SK-N-SH (cell line): ENCODE measurements at regions not wholly inside any gene's neighbourhood (a gene's known extent, or its start where the extent isn't known, plus 50 kb on each side); places are given as distances from the start of the nearest gene placed in this dataset.

Source experiments
- EP300 ChIP-seq, 2 experiments: IDR thresholded peaks; 2 replicates each; pipeline versions ENCODE4 v1.4.0 to v1.6.1; 2012; ENCODE audit warnings: borderline replicate concordance in 1 of 2, low read depth in 1 of 2, low read length in 1 of 2
- GABPA ChIP-seq: IDR thresholded peaks from 2 replicates; pipeline ENCODE4 v1.4.0; 2012; ENCODE audit warnings: low read depth, mild to moderate bottlenecking
- GATA2 ChIP-seq: sonication (generic); formaldehyde crosslinking; IDR thresholded peaks from 2 replicates; pipeline ENCODE4 v1.5.0; 2020; ENCODE audit warnings: mild to moderate bottlenecking, missing genetic modification reagents
- IRF3 ChIP-seq: fragments of 150-350 bp; IDR thresholded peaks from 2 replicates; pipeline ENCODE4 v1.6.1; 2016; ENCODE audit warnings: mild to moderate bottlenecking, low read depth, low read length
- MAX ChIP-seq: IDR thresholded peaks from 2 replicates; pipeline ENCODE4 v1.4.0; 2012; ENCODE audit warnings: low read depth
- MXI1 ChIP-seq: IDR thresholded peaks from 2 replicates; pipeline ENCODE4 v1.6.1; 2012; ENCODE audit warnings: mild to moderate bottlenecking, low read depth, low read length, improper control_type of control experiment
- NFIC ChIP-seq: IDR thresholded peaks from 2 replicates; pipeline ENCODE4 v1.4.0; 2012; ENCODE audit warnings: borderline replicate concordance
- RCOR1 ChIP-seq: fragments of 150-350 bp; IDR thresholded peaks from 2 replicates; pipeline ENCODE4 v1.6.1; 2017; ENCODE audit warnings: antibody characterized with exemption, low read length
- RFX5 ChIP-seq: IDR thresholded peaks from 2 replicates; pipeline ENCODE4 v1.6.1; 2012; ENCODE audit warnings: mild to moderate bottlenecking, improper control_type of control experiment, low read length
- RXRA ChIP-seq: IDR thresholded peaks from 2 replicates; pipeline ENCODE4 v1.4.0; 2012; ENCODE audit warnings: low read depth, mild to moderate bottlenecking, borderline replicate concordance
- TF ChIP-seq, protein P1 (sequence below): fragments of 200-600 bp; sonication (generic); IDR thresholded peaks from 2 replicates; pipeline ENCODE4 v1.6.1; 2017; ENCODE audit warnings: antibody characterized with exemption, mild to moderate bottlenecking, moderate library complexity
- TF ChIP-seq, protein P2 (sequence below): IDR thresholded peaks from 2 replicates; pipeline ENCODE4 v1.6.1; 2012; ENCODE audit warnings: mild to moderate bottlenecking, low read depth, low read length, moderate library complexity
- TF ChIP-seq, protein P3 (sequence below): fragments of 150-350 bp; IDR thresholded peaks from 2 replicates; pipeline ENCODE4 v1.6.1; 2017; ENCODE audit warnings: antibody characterized with exemption, low read length, low read depth, borderline replicate concordance

GRCh38 chr12:126384026-126384564 lies 1318.9 kb downstream of the AACS start:
- TF ChIP-seq RFX5, result no peak
- no peak for TF ChIP-seq RXRA
- no peak for TF ChIP-seq GABPA
- TF ChIP-seq, protein P1, sequence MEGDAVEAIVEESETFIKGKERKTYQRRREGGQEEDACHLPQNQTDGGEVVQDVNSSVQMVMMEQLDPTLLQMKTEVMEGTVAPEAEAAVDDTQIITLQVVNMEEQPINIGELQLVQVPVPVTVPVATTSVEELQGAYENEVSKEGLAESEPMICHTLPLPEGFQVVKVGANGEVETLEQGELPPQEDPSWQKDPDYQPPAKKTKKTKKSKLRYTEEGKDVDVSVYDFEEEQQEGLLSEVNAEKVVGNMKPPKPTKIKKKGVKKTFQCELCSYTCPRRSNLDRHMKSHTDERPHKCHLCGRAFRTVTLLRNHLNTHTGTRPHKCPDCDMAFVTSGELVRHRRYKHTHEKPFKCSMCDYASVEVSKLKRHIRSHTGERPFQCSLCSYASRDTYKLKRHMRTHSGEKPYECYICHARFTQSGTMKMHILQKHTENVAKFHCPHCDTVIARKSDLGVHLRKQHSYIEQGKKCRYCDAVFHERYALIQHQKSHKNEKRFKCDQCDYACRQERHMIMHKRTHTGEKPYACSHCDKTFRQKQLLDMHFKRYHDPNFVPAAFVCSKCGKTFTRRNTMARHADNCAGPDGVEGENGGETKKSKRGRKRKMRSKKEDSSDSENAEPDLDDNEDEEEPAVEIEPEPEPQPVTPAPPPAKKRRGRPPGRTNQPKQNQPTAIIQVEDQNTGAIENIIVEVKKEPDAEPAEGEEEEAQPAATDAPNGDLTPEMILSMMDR, result no peak
- no peak for TF ChIP-seq IRF3
- TF ChIP-seq, protein P2, sequence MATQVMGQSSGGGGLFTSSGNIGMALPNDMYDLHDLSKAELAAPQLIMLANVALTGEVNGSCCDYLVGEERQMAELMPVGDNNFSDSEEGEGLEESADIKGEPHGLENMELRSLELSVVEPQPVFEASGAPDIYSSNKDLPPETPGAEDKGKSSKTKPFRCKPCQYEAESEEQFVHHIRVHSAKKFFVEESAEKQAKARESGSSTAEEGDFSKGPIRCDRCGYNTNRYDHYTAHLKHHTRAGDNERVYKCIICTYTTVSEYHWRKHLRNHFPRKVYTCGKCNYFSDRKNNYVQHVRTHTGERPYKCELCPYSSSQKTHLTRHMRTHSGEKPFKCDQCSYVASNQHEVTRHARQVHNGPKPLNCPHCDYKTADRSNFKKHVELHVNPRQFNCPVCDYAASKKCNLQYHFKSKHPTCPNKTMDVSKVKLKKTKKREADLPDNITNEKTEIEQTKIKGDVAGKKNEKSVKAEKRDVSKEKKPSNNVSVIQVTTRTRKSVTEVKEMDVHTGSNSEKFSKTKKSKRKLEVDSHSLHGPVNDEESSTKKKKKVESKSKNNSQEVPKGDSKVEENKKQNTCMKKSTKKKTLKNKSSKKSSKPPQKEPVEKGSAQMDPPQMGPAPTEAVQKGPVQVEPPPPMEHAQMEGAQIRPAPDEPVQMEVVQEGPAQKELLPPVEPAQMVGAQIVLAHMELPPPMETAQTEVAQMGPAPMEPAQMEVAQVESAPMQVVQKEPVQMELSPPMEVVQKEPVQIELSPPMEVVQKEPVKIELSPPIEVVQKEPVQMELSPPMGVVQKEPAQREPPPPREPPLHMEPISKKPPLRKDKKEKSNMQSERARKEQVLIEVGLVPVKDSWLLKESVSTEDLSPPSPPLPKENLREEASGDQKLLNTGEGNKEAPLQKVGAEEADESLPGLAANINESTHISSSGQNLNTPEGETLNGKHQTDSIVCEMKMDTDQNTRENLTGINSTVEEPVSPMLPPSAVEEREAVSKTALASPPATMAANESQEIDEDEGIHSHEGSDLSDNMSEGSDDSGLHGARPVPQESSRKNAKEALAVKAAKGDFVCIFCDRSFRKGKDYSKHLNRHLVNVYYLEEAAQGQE, result no peak
- TF ChIP-seq NFIC, result no peak
- no peak for TF ChIP-seq MAX
- no peak for TF ChIP-seq RCOR1
- TF ChIP-seq MXI1, result no peak
- no peak for TF ChIP-seq GATA2 (CRISPR knock-in tag)
- TF ChIP-seq EP300 (IDR thresholded peaks at IDR 0.05; ENCODE audit: borderline replicate concordance in 1 of 2, low read depth in 1 of 2, low read length in 1 of 2), result no peak
- TF ChIP-seq, protein P3, sequence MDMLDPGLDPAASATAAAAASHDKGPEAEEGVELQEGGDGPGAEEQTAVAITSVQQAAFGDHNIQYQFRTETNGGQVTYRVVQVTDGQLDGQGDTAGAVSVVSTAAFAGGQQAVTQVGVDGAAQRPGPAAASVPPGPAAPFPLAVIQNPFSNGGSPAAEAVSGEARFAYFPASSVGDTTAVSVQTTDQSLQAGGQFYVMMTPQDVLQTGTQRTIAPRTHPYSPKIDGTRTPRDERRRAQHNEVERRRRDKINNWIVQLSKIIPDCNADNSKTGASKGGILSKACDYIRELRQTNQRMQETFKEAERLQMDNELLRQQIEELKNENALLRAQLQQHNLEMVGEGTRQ, result no peak
